Natural killer cell (primary cell): ENCODE measurements at regions not wholly inside any gene's neighbourhood (a gene's known extent, or its start where the extent isn't known, plus 50 kb on each side); places are given as distances from the start of the nearest gene placed in this dataset.
A peak's percentile ranks its signal among the peaks of the same experiment; 100 is the strongest.

Source experiments
- ATAC-seq, 3 donors: fragments of 150-1000 bp in 2 of 3; fragments of 200-7000 bp in 1 of 3; cut with Tn5 transposase; 1 replicate in 1 of 3; 2 replicates in 2 of 3; pipeline ENCODE4 v1.10.0; 2021; ENCODE audit warnings: mild to moderate bottlenecking in 2 of 3, moderate library complexity in 2 of 3
- DNase-seq, 2 donors: peaks; one replicate each; pipeline versions ENCODE4 v3.0.0 to v3.0.0-alpha.2; 2013 to 2021; ENCODE audit warnings: mixed read lengths in 1 of 2
- H3K27ac ChIP-seq: one replicate; pipeline ENCODE4 v1.5.1; 2013; ENCODE audit warnings: mild to moderate bottlenecking, low read length
- H3K27me3 ChIP-seq: one replicate; pipeline ENCODE4 v1.6.1; 2013; ENCODE audit warnings: low read length; ENCODE audit not compliant: control insufficient read depth, insufficient read depth
- H3K36me3 ChIP-seq: one replicate; pipeline ENCODE4 v1.6.1; 2013; ENCODE audit warnings: low read length; ENCODE audit not compliant: control insufficient read depth, insufficient read depth
- H3K4me1 ChIP-seq: one replicate; pipeline ENCODE4 v1.6.1; 2013; ENCODE audit warnings: low read length; ENCODE audit not compliant: control insufficient read depth, insufficient read depth
- H3K4me3 ChIP-seq: one replicate; pipeline ENCODE4 v1.5.1; 2013; ENCODE audit warnings: low read length
- H3K9me3 ChIP-seq: one replicate; pipeline ENCODE4 v1.6.1; 2013; ENCODE audit warnings: low read length; ENCODE audit not compliant: control insufficient read depth, insufficient read depth
- H3K27ac Mint-ChIP-seq, 2 donors: one replicate each; pipeline ENCODE4 v1.8.0; 2022; ENCODE audit warnings: mild to moderate bottlenecking in 2 of 2, mixed read lengths in 2 of 2, moderate library complexity in 1 of 2
- H3K27me3 Mint-ChIP-seq, 2 donors: one replicate each; pipeline ENCODE4 v1.8.0; 2022; ENCODE audit warnings: low read depth in 2 of 2, mixed read lengths in 2 of 2
- H3K36me3 Mint-ChIP-seq: one replicate; pipeline ENCODE4 v1.8.0; 2022; ENCODE audit warnings: mixed read lengths
- H3K4me1 Mint-ChIP-seq, 2 donors: one replicate each; pipeline ENCODE4 v1.8.0; 2022; ENCODE audit warnings: mixed read lengths in 2 of 2
- H3K4me3 Mint-ChIP-seq: one replicate; pipeline ENCODE4 v1.8.0; 2022; ENCODE audit warnings: mild to moderate bottlenecking, moderate library complexity, mixed read lengths
- H3K9me3 Mint-ChIP-seq, 2 donors: one replicate each; pipeline ENCODE4 v1.8.0; 2022; ENCODE audit warnings: mixed read lengths in 2 of 2
- WGBS: methylation state at CpG from one replicate; pipeline ENCODE4 v1.1.7; 2013; ENCODE audit warnings: missing lambda C conversion rate; ENCODE audit not compliant: insufficient coverage; 5-methylcytosine and 5-hydroxymethylcytosine counted together
- intact Hi-C: fragments of 100-400 bp; cut with micrococcal nuclease; formaldehyde crosslinking; loops from one replicate; pipeline ENCODE4 v1.14.2; 2022
- TF ChIP-seq, protein P1 (sequence below): fragments of 200-600 bp; IDR thresholded peaks from one replicate; pipeline ENCODE4 v1.8.0; 2022; ENCODE audit warnings: antibody characterized with exemption

DNA sequence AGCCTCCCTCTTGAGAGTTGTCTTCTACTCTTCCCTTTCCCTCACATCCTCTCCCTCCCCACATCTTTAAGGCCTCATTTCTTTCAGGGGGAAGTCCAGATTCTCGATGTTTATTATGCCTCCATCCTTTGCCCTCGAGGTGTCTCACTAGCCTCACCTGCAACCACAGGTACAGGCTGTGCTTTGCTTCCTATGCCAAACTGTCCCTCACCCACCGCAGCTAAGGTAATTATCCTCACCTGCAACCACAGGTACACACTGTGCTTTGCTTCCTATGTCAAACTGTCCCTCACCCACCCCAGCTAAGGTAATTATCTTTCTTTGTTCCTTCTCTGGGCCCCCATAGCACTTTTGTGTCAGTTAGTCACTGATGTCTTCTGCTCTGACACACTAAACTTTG lies 328.1 kb upstream of the SNX7 start:
- Mint-ChIP-seq H3K27me3 (peaks cover 0 to 4% of the 10 kb centered on the region in 2 donors), H3K4me3 (no peak overlapping the region), H3K27ac (no peak overlapping the region), H3K4me1 (peaks cover 19 to 25% of the 10 kb centered on the region in 2 donors), H3K9me3 (peaks cover 0 to 2% of the 10 kb centered on the region in 2 donors), H3K36me3 (no peaks in the 10 kb centered on the region)
- no peaks in the 10 kb centered on the region for H3K4me1 ChIP-seq
- H3K4me3 ChIP-seq: no peak overlapping the region
- H3K36me3 ChIP-seq: no peaks in the 10 kb centered on the region
- intact Hi-C loops: no loop called here
- ATAC-seq (no peak), DNase-seq (no peak)
- H3K27me3 ChIP-seq: no peaks in the 10 kb centered on the region
- H3K9me3 ChIP-seq: no peaks in the 10 kb centered on the region
- TF ChIP-seq, protein P1, sequence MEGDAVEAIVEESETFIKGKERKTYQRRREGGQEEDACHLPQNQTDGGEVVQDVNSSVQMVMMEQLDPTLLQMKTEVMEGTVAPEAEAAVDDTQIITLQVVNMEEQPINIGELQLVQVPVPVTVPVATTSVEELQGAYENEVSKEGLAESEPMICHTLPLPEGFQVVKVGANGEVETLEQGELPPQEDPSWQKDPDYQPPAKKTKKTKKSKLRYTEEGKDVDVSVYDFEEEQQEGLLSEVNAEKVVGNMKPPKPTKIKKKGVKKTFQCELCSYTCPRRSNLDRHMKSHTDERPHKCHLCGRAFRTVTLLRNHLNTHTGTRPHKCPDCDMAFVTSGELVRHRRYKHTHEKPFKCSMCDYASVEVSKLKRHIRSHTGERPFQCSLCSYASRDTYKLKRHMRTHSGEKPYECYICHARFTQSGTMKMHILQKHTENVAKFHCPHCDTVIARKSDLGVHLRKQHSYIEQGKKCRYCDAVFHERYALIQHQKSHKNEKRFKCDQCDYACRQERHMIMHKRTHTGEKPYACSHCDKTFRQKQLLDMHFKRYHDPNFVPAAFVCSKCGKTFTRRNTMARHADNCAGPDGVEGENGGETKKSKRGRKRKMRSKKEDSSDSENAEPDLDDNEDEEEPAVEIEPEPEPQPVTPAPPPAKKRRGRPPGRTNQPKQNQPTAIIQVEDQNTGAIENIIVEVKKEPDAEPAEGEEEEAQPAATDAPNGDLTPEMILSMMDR: no peak
- 83% methylated on average over 3 of the region's 3 CpGs for WGBS
- no peak overlapping the region for H3K27ac ChIP-seq

DNA sequence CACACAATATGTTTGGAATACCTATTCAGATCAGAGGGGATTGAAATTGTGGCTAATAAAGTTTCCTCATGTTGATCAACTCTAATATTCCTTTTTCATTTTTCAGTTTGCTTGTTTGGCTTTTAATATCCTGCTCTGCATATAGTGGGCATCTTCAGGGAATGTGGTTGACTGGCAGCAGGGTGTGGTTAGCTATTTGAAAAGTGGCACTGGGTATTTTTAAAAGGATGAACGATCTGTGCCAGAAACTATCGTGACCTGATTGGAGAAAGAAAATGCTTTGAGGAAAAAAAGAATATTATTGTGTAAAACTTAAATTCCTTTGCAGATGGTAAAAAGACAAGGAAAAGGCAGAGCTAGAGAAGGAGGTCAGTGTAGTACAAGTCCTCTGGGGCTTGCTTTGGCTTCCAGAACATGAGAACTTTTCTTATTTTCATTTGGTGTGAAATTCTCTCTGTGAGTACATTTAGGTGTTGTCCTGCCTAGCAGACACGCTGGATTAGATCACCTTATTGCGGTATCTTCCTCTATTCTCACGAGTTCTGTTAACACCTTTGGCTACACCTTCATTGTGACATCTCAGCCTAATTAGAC lies 329.7 kb upstream of the SNX7 start:
- WGBS: 76% methylated on average over 5 of the region's 5 CpGs
- no peaks in the 10 kb centered on the region for H3K9me3 ChIP-seq
- H3K4me1 ChIP-seq: no peaks in the 10 kb centered on the region
- intact Hi-C loops: no loop called here
- H3K9me3 Mint-ChIP-seq: no peaks in the 10 kb centered on the region
- no peak overlapping the region for H3K4me3 ChIP-seq
- no peak overlapping the region for H3K27ac Mint-ChIP-seq
- H3K4me1 Mint-ChIP-seq: peaks cover 26 to 31% of the 10 kb centered on the region in 2 donors
- peaks cover 0 to 4% of the 10 kb centered on the region in 2 donors for H3K27me3 Mint-ChIP-seq
- H3K4me3 Mint-ChIP-seq: no peak overlapping the region
- DNase-seq (no peak), ATAC-seq (peak in 1 of 3 donors; percentile 24)
- no peaks in the 10 kb centered on the region for H3K36me3 ChIP-seq
- no peak overlapping the region for H3K27ac ChIP-seq
- TF ChIP-seq, protein P1: no peak
- H3K27me3 ChIP-seq: no peaks in the 10 kb centered on the region
- no peaks in the 10 kb centered on the region for H3K36me3 Mint-ChIP-seq

DNA sequence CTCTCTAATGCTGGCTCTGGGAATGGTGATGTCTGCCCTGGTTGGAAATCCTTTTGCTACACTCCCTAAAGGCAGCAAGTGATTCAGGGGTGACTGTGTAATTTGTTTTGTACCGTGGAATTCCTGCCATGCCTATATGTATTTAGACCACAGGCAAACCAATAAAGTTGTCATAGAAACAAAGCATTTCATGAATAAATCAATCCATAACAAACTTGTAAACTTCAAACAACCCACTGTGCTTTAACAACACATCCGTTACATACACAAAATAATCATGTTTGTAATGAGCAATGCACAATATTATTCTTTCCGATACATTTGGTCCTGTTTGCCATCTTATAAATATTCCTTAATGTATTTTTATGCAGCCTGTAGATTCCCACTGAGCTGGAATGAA lies 330.3 kb upstream of the SNX7 start:
- 94% methylated on average over 2 of the region's 3 CpGs for WGBS
- no peaks in the 10 kb centered on the region for H3K9me3 ChIP-seq
- no peak overlapping the region for H3K4me3 ChIP-seq
- no peaks in the 10 kb centered on the region for H3K4me1 ChIP-seq
- H3K4me3 Mint-ChIP-seq: no peak overlapping the region
- peaks cover 0 to 4% of the 10 kb centered on the region in 2 donors for H3K27me3 Mint-ChIP-seq
- H3K9me3 Mint-ChIP-seq: no peaks in the 10 kb centered on the region
- H3K4me1 Mint-ChIP-seq: peaks cover 26 to 32% of the 10 kb centered on the region in 2 donors
- no peaks in the 10 kb centered on the region for H3K27me3 ChIP-seq
- TF ChIP-seq, protein P1: no peak
- intact Hi-C loops: no loop called here
- no peaks in the 10 kb centered on the region for H3K36me3 Mint-ChIP-seq
- no peak for ATAC-seq
- no peak overlapping the region for H3K27ac ChIP-seq
- H3K36me3 ChIP-seq: no peaks in the 10 kb centered on the region
- no peak overlapping the region for H3K27ac Mint-ChIP-seq
- DNase-seq: no peak

DNA sequence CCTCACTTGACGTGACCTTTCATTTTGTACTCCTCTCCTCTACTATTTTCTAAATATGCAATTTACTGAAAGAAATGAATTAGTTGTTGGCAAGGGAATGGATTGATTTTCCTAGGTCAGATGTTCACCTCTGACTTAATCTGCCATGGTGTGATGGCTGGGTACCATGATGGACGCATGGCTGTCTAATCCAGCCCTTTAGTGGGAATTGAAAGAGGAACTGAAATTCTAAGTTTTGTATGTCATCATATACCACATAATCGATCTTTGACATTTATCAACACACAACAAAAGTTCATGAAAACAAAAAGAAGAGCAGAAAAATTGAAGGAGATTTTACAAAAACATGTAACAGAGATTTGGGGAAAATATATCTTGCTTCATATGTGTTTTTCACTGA lies 331.3 kb upstream of the SNX7 start:
- Histone ChIP-seq H3K4me3 (no peak overlapping the region), H3K27ac (no peak overlapping the region), H3K27me3 (no peaks in the 10 kb centered on the region), H3K36me3 (no peaks in the 10 kb centered on the region), H3K4me1 (no peaks in the 10 kb centered on the region), H3K9me3 (no peaks in the 10 kb centered on the region)
- DNase-seq: no peak
- Mint-ChIP-seq H3K4me3 (no peak overlapping the region), H3K27ac (no peak overlapping the region), H3K27me3 (peaks cover 0 to 4% of the 10 kb centered on the region in 2 donors), H3K36me3 (no peaks in the 10 kb centered on the region), H3K9me3 (no peaks in the 10 kb centered on the region), H3K4me1 (peaks cover 32 to 37% of the 10 kb centered on the region in 2 donors)
- 100% methylated on average over 1 of the region's 3 CpGs for WGBS
- no peak for ATAC-seq
- intact Hi-C loops: no loop called here
- TF ChIP-seq, protein P1: no peak
